C4-2B (cell line): ENCODE measurements at regions not wholly inside any gene's neighbourhood (a gene's known extent, or its start where the extent isn't known, plus 50 kb on each side); places are given as distances from the start of the nearest gene placed in this dataset.

Experiments used
- ZFX ChIP-seq: fragments of 450-650 bp; IDR thresholded peaks from 2 replicates; pipeline ENCODE4 v1.6.1; 2017
- TF ChIP-seq, protein P1 (sequence below): fragments of 450-650 bp; conservative IDR thresholded peaks from 2 replicates; pipeline ENCODE4 v1.5.1; 2017; ENCODE audit warnings: mild to moderate bottlenecking

- TF ChIP-seq, protein P1, sequence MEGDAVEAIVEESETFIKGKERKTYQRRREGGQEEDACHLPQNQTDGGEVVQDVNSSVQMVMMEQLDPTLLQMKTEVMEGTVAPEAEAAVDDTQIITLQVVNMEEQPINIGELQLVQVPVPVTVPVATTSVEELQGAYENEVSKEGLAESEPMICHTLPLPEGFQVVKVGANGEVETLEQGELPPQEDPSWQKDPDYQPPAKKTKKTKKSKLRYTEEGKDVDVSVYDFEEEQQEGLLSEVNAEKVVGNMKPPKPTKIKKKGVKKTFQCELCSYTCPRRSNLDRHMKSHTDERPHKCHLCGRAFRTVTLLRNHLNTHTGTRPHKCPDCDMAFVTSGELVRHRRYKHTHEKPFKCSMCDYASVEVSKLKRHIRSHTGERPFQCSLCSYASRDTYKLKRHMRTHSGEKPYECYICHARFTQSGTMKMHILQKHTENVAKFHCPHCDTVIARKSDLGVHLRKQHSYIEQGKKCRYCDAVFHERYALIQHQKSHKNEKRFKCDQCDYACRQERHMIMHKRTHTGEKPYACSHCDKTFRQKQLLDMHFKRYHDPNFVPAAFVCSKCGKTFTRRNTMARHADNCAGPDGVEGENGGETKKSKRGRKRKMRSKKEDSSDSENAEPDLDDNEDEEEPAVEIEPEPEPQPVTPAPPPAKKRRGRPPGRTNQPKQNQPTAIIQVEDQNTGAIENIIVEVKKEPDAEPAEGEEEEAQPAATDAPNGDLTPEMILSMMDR, result no peak
- TF ChIP-seq ZFX, result no peak
Measured at GRCh38 chr4:27239641-27240040, 379.0 kb downstream of the STIM2 start.
